ENCODE measurements at regions not wholly inside any gene's neighbourhood (a gene's known extent, or its start where the extent isn't known, plus 50 kb on each side); places are given as distances from the start of the nearest gene placed in this dataset.

DNA sequence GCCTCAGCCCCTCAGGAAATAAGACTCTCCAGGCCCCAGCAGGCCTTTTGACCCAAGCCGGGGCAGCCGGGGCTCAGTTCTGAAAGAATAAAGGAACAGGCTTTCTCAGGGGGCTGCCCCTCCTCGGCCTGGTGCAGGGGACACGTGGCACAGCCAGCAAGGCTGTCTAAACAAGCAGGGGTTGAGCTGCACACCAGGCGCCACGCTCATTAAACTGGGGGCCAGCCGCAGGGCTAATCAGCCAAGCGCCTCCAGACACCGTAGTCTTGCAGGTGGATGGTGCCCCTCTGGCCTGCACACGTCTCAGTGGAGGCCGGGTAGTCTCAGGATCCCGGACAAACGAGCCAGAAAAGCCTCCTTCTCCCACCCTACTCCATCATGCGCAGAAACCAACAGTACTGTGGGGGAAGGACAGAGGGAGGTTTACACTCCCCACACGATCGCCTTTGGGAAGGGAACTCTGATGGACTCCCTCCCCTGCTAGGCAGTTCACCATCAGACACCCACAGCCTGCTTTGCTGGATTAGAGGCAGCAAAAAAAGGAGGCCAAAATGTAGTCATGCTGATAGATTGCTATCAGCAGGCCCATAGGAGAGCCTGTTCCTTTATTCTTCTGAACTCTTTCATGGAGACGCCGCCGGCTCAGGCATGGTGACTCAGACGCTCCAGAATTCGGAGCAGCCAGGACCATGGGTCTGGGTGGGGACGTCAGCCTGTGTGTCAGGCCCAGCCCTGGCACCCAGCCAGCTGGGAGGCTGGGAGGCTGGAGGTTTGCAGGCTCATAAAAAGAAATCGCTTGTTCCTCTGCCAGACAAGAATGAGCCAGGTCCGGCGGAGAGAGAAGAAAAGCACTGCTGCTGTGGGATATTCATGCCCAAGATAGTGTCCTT is 342.4 kb downstream of the BCOR start:
- no peak for FAIRE-seq

GRCh38 chrX:39756086-39756883 is 341.5 kb downstream of the BCOR start:
- FAIRE-seq = no peak

GRCh38 chrX:39757971-39758370 is 339.8 kb downstream of the BCOR start:
- FAIRE-seq = no peak

GRCh38 chrX:39758791-39759525 is 338.8 kb downstream of the BCOR start:
- no peak for FAIRE-seq

DNA sequence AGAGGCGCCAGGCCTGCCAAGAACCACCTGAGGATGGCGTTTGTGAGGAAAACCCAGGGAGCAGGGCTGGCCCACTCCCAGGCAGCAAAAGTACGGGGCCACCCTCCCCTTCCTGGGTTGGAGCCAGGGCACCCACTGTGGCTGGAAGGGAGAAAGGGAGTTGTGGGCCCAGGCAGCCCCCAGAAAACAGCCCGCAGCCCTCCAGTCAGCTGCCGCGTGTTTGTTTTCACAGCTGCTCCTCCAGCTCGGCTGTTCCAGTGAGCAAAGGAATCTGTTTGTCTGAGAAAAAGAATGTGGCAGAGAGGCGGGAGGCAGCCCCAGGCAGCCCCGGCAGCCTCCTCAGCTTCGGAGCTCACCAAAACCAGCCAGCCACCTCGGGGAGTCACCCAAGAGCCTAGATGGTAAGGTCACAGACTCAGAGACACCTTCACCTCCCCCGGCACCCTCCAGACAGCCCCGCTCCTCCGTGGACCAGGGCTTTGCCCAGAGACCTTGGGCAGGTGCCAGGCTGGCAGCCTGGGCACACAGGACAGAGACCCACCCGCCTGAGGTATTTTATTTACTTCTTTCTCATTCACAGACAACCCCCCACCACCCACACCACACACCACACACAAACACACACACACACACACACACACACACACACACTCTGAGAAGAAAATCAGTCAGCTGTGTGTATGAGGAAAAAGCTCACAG is 338.1 kb downstream of the BCOR start:
- no peak for FAIRE-seq

GRCh38 chrX:39760930-39761329 is 336.8 kb downstream of the BCOR start:
- no peak for FAIRE-seq

DNA sequence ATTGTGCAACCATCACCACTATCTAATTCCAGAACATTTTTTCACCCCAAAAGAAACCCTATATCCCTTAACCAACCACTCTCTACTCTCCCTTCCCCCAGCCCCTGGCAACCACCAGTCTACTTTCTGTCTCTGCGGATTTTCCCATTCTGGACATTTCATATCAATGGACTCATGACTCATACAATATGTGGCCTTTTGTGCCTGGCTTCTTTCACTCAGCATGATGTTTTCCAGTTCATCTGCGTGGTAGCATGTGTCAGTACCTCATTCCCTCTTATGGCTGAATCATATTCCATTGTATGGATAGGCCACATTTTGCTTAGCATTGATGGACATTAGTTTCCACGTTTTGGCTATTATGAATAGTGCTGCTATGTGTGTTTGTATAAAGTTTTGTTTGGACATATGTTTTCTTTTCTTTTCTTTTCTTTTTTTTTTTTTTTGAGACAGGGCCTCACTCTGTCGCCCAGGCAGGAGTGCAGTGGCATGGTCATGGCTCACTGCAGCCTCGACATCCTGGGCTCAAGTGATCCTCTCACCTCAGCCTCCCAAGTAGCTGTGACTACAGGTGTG is 335.4 kb downstream of the BCOR start:
- no peak for FAIRE-seq

- FAIRE-seq = no peak
These were observed 333.3 kb downstream of the BCOR start for GRCh38 chrX:39764441-39764914.

- FAIRE-seq = no peak
These were observed 332.4 kb downstream of the BCOR start for GRCh38 chrX:39765327-39765726.

GRCh38 chrX:39766085-39766726 is 331.6 kb downstream of the BCOR start:
- FAIRE-seq = no peak

- no peak for FAIRE-seq
These were observed 330.9 kb downstream of the BCOR start for GRCh38 chrX:39766855-39767254.

DNA sequence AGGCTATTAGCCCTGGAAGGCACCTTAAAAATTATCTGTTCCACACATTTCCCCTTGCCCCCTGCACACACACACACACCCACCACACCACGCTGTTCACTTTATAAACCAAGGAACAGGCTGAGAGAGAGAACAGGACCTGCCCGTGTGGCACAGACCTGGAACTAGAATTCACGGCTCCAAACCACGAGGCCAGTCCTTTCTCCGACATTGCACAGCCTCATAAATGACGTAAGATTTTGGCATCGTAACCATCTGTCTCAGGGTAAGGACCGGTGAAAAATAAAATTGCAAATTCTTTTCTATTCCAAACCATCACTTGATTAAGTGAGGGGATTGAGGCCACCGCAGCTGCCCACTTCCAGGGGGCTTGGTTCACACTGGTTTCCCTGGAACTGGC is 330.3 kb downstream of the BCOR start:
- FAIRE-seq = no peak

DNA sequence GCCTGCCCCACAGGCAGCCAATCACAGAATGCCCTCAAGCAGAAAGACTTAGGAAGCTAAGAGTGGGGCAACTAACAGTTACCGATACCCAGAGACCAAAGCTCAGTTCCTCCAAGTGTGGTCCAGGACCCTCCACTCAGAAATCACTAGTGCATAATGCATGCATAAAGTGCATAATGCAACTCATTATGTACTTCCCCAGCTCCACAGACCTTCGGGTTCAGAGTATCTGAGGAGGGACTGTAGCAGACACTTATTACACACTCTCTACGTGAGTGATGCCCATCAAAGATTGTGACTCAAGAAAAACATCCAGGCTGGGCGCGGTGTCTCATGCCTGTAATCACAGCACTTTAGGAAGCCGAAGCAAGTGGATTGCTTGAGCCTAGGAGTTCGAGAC is 328.0 kb downstream of the BCOR start:
- FAIRE-seq = no peak

DNA sequence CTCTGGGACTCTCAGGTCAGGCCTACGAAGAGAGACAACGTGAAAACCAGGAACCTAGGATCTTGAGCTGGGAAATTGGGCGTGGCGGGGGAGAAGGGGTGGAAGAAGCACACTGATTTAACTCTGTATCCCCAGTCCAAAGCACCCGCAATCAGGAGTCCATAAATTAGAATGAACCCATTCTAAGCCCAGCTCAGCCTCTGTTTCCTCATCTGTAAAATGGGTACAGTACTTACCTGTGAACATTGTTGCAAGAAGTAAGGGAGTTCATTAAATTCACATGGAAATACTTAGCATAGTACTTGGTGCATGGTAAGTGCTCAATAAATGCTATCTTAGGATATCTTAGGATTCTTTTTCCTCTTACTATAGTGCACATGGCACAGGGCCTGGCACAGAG is 326.7 kb downstream of the BCOR start:
- FAIRE-seq = no peak

- no peak for FAIRE-seq
These were observed 325.5 kb downstream of the BCOR start for GRCh38 chrX:39772057-39772832.

DNA sequence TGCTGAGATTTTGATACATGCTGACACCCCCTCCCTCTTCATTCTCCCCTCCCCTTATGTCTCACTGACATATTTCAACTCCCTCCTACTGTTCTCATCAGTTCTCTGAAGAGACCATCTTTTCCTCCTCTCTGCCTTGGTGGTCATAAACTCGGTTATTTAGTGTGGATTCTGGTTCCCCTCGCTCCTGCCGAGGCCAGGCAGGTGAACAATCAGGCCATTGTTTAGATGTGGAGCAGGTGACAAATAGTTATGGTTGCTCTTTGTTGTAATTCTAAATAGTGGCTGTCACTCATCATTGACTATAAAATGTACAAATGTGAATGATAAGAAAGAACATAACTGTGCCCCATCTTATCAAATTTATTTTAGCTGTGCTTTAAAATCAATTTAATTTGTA is 324.6 kb downstream of the BCOR start:
- FAIRE-seq = no peak

- FAIRE-seq = no peak
These were observed 323.6 kb downstream of the BCOR start for GRCh38 chrX:39773923-39774773.

DNA sequence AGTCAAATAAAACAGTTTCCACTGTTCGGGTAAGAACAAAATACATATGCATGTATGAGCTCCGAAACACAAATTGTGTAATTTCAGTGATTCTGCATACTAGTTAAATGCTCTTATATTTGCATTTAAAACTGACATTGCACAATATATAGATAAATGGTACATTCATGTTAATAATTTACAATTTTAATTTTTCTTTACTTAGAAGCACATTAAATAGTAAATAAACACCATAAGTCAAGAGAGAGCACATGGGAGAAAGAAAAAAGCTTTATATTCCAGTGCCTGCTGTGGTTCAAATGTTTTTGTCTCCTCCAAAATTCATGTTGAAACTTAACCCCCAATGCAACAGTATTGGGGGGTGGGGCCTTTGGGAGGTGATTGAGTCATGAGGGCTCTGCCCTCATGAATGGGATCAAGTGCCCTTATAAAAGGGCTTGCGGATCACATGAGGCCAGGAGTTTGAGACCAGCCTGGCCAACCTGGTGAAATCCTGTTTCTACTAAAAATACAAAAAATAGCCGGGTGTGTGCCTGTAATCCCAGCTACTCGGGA is 322.9 kb downstream of the BCOR start:
- no peak for FAIRE-seq

GRCh38 chrX:39777623-39778025 is 320.1 kb downstream of the BCOR start:
- FAIRE-seq = no peak

Measured in A204.1 (cell line).